ENCODE measurements at regions not wholly inside any gene's neighbourhood (a gene's known extent, or its start where the extent isn't known, plus 50 kb on each side); places are given as distances from the start of the nearest gene placed in this dataset.

GRCh38 chr5:154694159-154694558 lies 61.0 kb upstream of the LARP1 start:
- Histone ChIP-seq H3F3A (replicated peaks; ENCODE audit: low read depth) (peaks cover 30% of the 10 kb centered on the region), H3K9me2 (ENCODE audit: insufficient read depth) (no peaks in the 10 kb centered on the region), H3K27ac (ENCODE audit: low read depth) (no peak overlapping the region), H3K4me2 (no peak overlapping the region), H3K4me3 (no peak overlapping the region), H3K79me2 (replicated peaks; ENCODE audit: insufficient read depth) (peaks cover 28% of the 10 kb centered on the region), H3K27me3 (ENCODE audit: insufficient read depth) (no peaks in the 10 kb centered on the region), H3K36me3 (ENCODE audit: insufficient read depth) (no peaks in the 10 kb centered on the region), H3K4me1 (ENCODE audit: insufficient read depth) (peaks cover 59% of the 10 kb centered on the region), H4K20me1 (replicated peaks; ENCODE audit: insufficient read depth) (no peaks in the 10 kb centered on the region), H2AFZ (no peak overlapping the region)
- ATAC-seq (no peak), DNase-seq (ENCODE audit: low spot score) (no peak)
- Mint-ChIP-seq H3K36me3 (ENCODE audit: low read depth) (peaks cover 18% of the 10 kb centered on the region), H3K9me3 (peaks cover 11% of the 10 kb centered on the region; the same call in 2 of the 3 replicates), H3K27me3 (ENCODE audit: insufficient read depth, low read depth, poor library complexity) (peaks cover 9% of the 10 kb centered on the region), H3K4me3 (no peak overlapping the region), H3K27ac (no peak overlapping the region), H3K4me1 (peaks cover 46% of the 10 kb centered on the region)
- no peak for TF ChIP-seq NANOG (IDR thresholded peaks at IDR 0.05; ENCODE audit: borderline replicate concordance)
- TF ChIP-seq EZH2 (IDR thresholded peaks at IDR 0.05; ENCODE audit: low read depth, unreplicated experiment) = no peak
- no peak for TF ChIP-seq JUNB (IDR thresholded peaks at IDR 0.05; ENCODE audit: unreplicated experiment)
- no peak for TF ChIP-seq ZNF462 (CRISPR knock-in tag; IDR thresholded peaks at IDR 0.05)
- TF ChIP-seq CTCF (conservative IDR thresholded peaks at IDR 0.05; ENCODE audit: low read depth in 2 of 2) = no peak
- TF ChIP-seq POLR2AphosphoS5 (IDR thresholded peaks at IDR 0.05; ENCODE audit: low read depth) = no peak
- no peak for TF ChIP-seq STAT1 (IDR thresholded peaks at IDR 0.05; ENCODE audit: unreplicated experiment)
- no peak for TF ChIP-seq EZH2phosphoT487 (IDR thresholded peaks at IDR 0.05; ENCODE audit: unreplicated experiment)
- no peak for TF ChIP-seq ETS1 (IDR thresholded peaks at IDR 0.05)
